Sigmoid colon (tissue), 4 donors: ENCODE measurements at regions not wholly inside any gene's neighbourhood (a gene's known extent, or its start where the extent isn't known, plus 50 kb on each side); places are given as distances from the start of the nearest gene placed in this dataset.

Experiments used
- EP300 ChIP-seq, 4 donors: sonication (generic); formaldehyde crosslinking; IDR thresholded peaks; one replicate each; pipeline ENCODE4 v1.6.1; 2017; ENCODE audit warnings: antibody characterized with exemption in 4 of 4
- POLR2AphosphoS5 ChIP-seq, 4 donors: sonication (generic); formaldehyde crosslinking; IDR thresholded peaks; one replicate each; pipeline ENCODE4 v1.6.1; 2017; ENCODE audit warnings: antibody characterized with exemption in 4 of 4
- TF ChIP-seq, protein P1 (sequence below), 4 experiments: fragments of 450-650 bp in 3 of 4; fragments of 200-600 bp in 1 of 4; IDR thresholded peaks; one replicate each; pipeline ENCODE4 v1.5.1; 2016 to 2019; ENCODE audit warnings: antibody characterized with exemption in 4 of 4, mild to moderate bottlenecking in 3 of 4, moderate library complexity in 2 of 4

GRCh38 chr1:29653886-29654450 lies 417.6 kb downstream of the PTPRU start:
- TF ChIP-seq EP300 (IDR thresholded peaks at IDR 0.05): no peak
- TF ChIP-seq, protein P1, sequence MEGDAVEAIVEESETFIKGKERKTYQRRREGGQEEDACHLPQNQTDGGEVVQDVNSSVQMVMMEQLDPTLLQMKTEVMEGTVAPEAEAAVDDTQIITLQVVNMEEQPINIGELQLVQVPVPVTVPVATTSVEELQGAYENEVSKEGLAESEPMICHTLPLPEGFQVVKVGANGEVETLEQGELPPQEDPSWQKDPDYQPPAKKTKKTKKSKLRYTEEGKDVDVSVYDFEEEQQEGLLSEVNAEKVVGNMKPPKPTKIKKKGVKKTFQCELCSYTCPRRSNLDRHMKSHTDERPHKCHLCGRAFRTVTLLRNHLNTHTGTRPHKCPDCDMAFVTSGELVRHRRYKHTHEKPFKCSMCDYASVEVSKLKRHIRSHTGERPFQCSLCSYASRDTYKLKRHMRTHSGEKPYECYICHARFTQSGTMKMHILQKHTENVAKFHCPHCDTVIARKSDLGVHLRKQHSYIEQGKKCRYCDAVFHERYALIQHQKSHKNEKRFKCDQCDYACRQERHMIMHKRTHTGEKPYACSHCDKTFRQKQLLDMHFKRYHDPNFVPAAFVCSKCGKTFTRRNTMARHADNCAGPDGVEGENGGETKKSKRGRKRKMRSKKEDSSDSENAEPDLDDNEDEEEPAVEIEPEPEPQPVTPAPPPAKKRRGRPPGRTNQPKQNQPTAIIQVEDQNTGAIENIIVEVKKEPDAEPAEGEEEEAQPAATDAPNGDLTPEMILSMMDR (IDR thresholded peaks at IDR 0.05): no peak
- no peak for TF ChIP-seq POLR2AphosphoS5 (IDR thresholded peaks at IDR 0.05)
